ENCODE measurements at regions not wholly inside any gene's neighbourhood (a gene's known extent, or its start where the extent isn't known, plus 50 kb on each side); places are given as distances from the start of the nearest gene placed in this dataset.

DNA sequence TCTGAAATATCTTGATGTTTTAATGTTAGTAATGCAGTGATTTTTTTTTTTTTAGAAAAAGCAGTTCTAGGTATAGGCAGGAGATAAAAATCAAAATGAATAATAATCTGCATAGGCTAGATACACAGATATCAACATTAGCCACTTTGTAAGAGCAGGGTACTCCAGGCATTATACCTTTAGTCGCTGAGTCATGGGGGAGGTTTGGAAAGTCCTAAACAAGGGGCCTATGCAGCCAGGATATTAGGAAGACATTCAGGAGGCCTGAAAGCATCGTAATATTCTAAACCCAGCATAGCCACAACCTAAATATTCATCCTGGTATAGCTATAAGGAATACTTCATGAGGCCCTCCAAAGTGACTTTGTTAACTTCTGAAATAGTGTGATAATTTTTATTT is 258.1 kb upstream of the NECTIN3 start (continued):
- TF ChIP-seq TCF7 (IDR thresholded peaks at IDR 0.05; ENCODE audit: borderline replicate concordance), result no peak

- CTCF ChIA-PET, result interaction anchor here (1.1 kb wide), 1 partner anchor 45 kb away, joined by 3 read pairs; no protein-coding TSS in a partner anchor
- RAD21 ChIA-PET (ENCODE audit: unreplicated experiment), result no interaction called here
- TF ChIP-seq BMI1 (IDR thresholded peaks at IDR 0.05; ENCODE audit: borderline replicate concordance) (no peak), TARDBP (IDR thresholded peaks at IDR 0.05; ENCODE audit: borderline replicate concordance) (no peak), ZSCAN29 (IDR thresholded peaks at IDR 0.05) (no peak), ELK1 (IDR thresholded peaks at IDR 0.05; ENCODE audit: low read depth, low read length) (no peak), SMC3 (IDR thresholded peaks at IDR 0.05; ENCODE audit: borderline replicate concordance, low read length) (no peak), ZNF207 (IDR thresholded peaks at IDR 0.05; ENCODE audit: borderline replicate concordance) (no peak), CREM (IDR thresholded peaks at IDR 0.05; ENCODE audit: low read depth) (0 out of 2 replicates have a peak, but pooled peaks have one; percentile 24), SIN3A (IDR thresholded peaks at IDR 0.05; ENCODE audit: low read depth, low read length) (no peak), ZBTB4 (CRISPR knock-in tag; IDR thresholded peaks at IDR 0.05) (no peak), ZBTB40 (IDR thresholded peaks at IDR 0.05; ENCODE audit: borderline replicate concordance) (no peak), EZH2 (IDR thresholded peaks at IDR 0.05; ENCODE audit: borderline replicate concordance, control insufficient read depth, low read depth, low read length) (no peak), GATAD2B (conservative IDR thresholded peaks at IDR 0.05; ENCODE audit: low read depth) (no peak), TCF3 (IDR thresholded peaks at IDR 0.05; ENCODE audit: borderline replicate concordance, insufficient read depth, low read depth, low read length) (no peak)
Measured at GRCh38 chr3:110814170-110815007, 257.2 kb upstream of the NECTIN3 start.

More at GRCh38 chr3:110814170-110815007, 257.2 kb upstream of the NECTIN3 start:
- FAIRE-seq (no peak), DNase-seq (ENCODE audit: low read depth, low spot score) (peak; percentile 7), ATAC-seq (peak; percentile 80)
- SMC1A ChIA-PET (ENCODE audit: uncharacterized antibody, unreplicated experiment), result interaction anchor here (1.2 kb wide), 1 partner anchor 23 kb away, joined by 3 read pairs; no protein-coding TSS in a partner anchor
- Histone ChIP-seq H3K27me3 (replicated peaks in 1 of 2; ENCODE audit: control insufficient read depth in 2 of 2, insufficient read depth in 2 of 2, low read length in 1 of 2) (no peaks in the 10 kb centered on the region; a peak in 1 of 4 replicates), H3K9me3 (replicated peaks; ENCODE audit: control insufficient read depth, insufficient read depth, low read length) (no peaks in the 10 kb centered on the region), H4K20me1 (ENCODE audit: control insufficient read depth, insufficient read depth) (no peaks in the 10 kb centered on the region), H3K79me2 (ENCODE audit: control insufficient read depth, insufficient read depth, low read length) (no peaks in the 10 kb centered on the region), H3K36me3 (ENCODE audit: control insufficient read depth in 2 of 2, insufficient read depth in 2 of 2, low read length in 1 of 2) (no peaks in the 10 kb centered on the region), H2AFZ (ENCODE audit: control insufficient read depth, low read depth, low read length) (no peak overlapping the region), H3K27ac (ENCODE audit: control insufficient read depth, insufficient read depth) (no peak overlapping the region), H3K4me1 (ENCODE audit: control insufficient read depth, insufficient read depth, low read length) (no peaks in the 10 kb centered on the region), H3K4me2 (ENCODE audit: control insufficient read depth, insufficient read depth) (peak overlapping the region; percentile 33; the same call in 1 of the 2 replicates), H3K9ac (ENCODE audit: control insufficient read depth, insufficient read depth, low read length) (no peak overlapping the region), H3K4me3 (no peak overlapping the region)
- POLR2A ChIA-PET, result no interaction called here
- intact Hi-C loops (cut with micrococcal nuclease; ENCODE audit: unreplicated experiment), result no loop called here
- BruUV-seq (replicated peaks), result no TSS peak
- in situ Hi-C loops (cut with MboI), result no loop called here
- WGBS (ENCODE audit: insufficient coverage, insufficient replicate concordance, low lambda C conversion rate, missing lambda C conversion rate), result 0% methylated on average over 5 of the region's 5 CpGs

Data from GM12878 (cell line).